GM12878 (cell line): ENCODE measurements at regions not wholly inside any gene's neighbourhood (a gene's known extent, or its start where the extent isn't known, plus 50 kb on each side); places are given as distances from the start of the nearest gene placed in this dataset.

Source experiments
- ATAC-seq: fragments of 200-7000 bp; cut with Tn5 transposase; 3 replicates; pipeline ENCODE4 v1.9.1; 2020; ENCODE audit warnings: mild to moderate bottlenecking, moderate library complexity
- BruUV-seq: library from RNA; stranded (reverse); fragments of 400-500 nt; replicated peaks from 2 replicates; lab custom pipeline; 2021; lab: Mats Ljungman, UMichigan
- CTCF ChIA-PET: fragments of 300-600 bp; sonication (Branson Sonifier 250); formaldehyde crosslinking; extraction: SDS; loops from one replicate; lab custom pipeline; 2021; ENCODE audit warnings: inconsistent platforms; lab: Yijun Ruan, JAX
- POLR2A ChIA-PET: fragments of 350-600 bp; formaldehyde crosslinking; extraction: SDS; loops from one replicate; lab custom pipeline; 2021; ENCODE audit warnings: inconsistent platforms; lab: Charles Lee
- RAD21 ChIA-PET: fragments of 300-600 bp; sonication (Branson Sonifier 250); formaldehyde crosslinking; loops from one replicate; lab custom pipeline; 2023; ENCODE audit warnings: antibody characterized with exemption; ENCODE audit not compliant: unreplicated experiment; lab: Charles Lee
- SMC1A ChIA-PET: fragments of 300-600 bp; sonication (Branson Sonifier 250); formaldehyde crosslinking; loops from one replicate; lab custom pipeline; 2023; ENCODE audit not compliant: unreplicated experiment, uncharacterized antibody; lab: Charles Lee
- DNase-seq: peaks from one replicate; pipeline ENCODE4 v3.0.0-alpha.2; 2011; ENCODE audit warnings: low read depth, low spot score
- FAIRE-seq: peaks from 3 replicates; lab custom pipeline; 2011; peaks lifted over from hg19 to GRCh38; lab: Jason Lieb, UNC
- H2AFZ ChIP-seq: 2 replicates; pipeline ENCODE4 v1.6.0; 2011; ENCODE audit warnings: low read depth, low read length, control low read depth; ENCODE audit not compliant: control insufficient read depth
- H3K27ac ChIP-seq: 2 replicates; pipeline ENCODE4 v1.5.1; 2011; ENCODE audit warnings: control low read depth; ENCODE audit not compliant: control insufficient read depth, insufficient read depth
- H3K27me3 ChIP-seq, 2 experiments: replicated peaks in 1 of 2; 2 replicates each; pipeline versions ENCODE4 v1.6.0 to v1.6.1; 2011; ENCODE audit warnings: low read length in 1 of 2; ENCODE audit not compliant: control insufficient read depth in 2 of 2, insufficient read depth in 2 of 2
- H3K36me3 ChIP-seq, 2 experiments: 2 replicates each; pipeline ENCODE4 v1.5.1; 2011; ENCODE audit warnings: low read length in 1 of 2; ENCODE audit not compliant: control insufficient read depth in 2 of 2, insufficient read depth in 2 of 2
- H3K4me1 ChIP-seq: 2 replicates; pipeline ENCODE4 v1.6.1; 2011; ENCODE audit warnings: mild to moderate bottlenecking, low read length, moderate library complexity, mixed read lengths; ENCODE audit not compliant: control insufficient read depth, insufficient read depth
- H3K4me2 ChIP-seq: 2 replicates; pipeline ENCODE4 v1.6.0; 2011; ENCODE audit warnings: control low read depth; ENCODE audit not compliant: control insufficient read depth, insufficient read depth
- H3K4me3 ChIP-seq: fragments of 200-600 bp; sonication (generic); 2 replicates; pipeline ENCODE4 v1.5.1; 2016
- H3K79me2 ChIP-seq: 2 replicates; pipeline ENCODE4 v1.6.0; 2011; ENCODE audit warnings: low read length; ENCODE audit not compliant: control insufficient read depth, insufficient read depth
- H3K9ac ChIP-seq: 2 replicates; pipeline ENCODE4 v1.8.0; 2011; ENCODE audit warnings: low read length, control low read depth, mixed read lengths; ENCODE audit not compliant: control insufficient read depth, insufficient read depth
- H3K9me3 ChIP-seq: replicated peaks from 3 replicates; pipeline ENCODE4 v1.5.1; 2011; ENCODE audit warnings: mild to moderate bottlenecking, low read length; ENCODE audit not compliant: control insufficient read depth, insufficient read depth
- H4K20me1 ChIP-seq: 2 replicates; pipeline ENCODE4 v1.6.0; 2011; ENCODE audit not compliant: control insufficient read depth, insufficient read depth
- ASH2L ChIP-seq: fragments of 300-600, 200-600 bp; sonication (generic); IDR thresholded peaks from 2 replicates; pipeline ENCODE4 v1.6.1; 2017; ENCODE audit warnings: low read depth, mild to moderate bottlenecking, borderline replicate concordance
- CREM ChIP-seq: IDR thresholded peaks from 2 replicates; pipeline ENCODE4 v1.6.1; 2014; ENCODE audit warnings: antibody characterized with exemption, low read depth
- MEF2B ChIP-seq: fragments of 450-650 bp; IDR thresholded peaks from 2 replicates; pipeline ENCODE4 v1.6.1; 2018; ENCODE audit warnings: mild to moderate bottlenecking, moderate library complexity; ENCODE audit not compliant: partially characterized antibody, poor library complexity, severe bottlenecking
- RCOR1 ChIP-seq: conservative IDR thresholded peaks from 2 replicates; pipeline ENCODE4 v1.6.1; 2012; ENCODE audit warnings: low read depth, low read length, improper control_type of control experiment
- SIN3A ChIP-seq: IDR thresholded peaks from 2 replicates; pipeline ENCODE4 v1.6.1; 2012; ENCODE audit warnings: low read depth, low read length, improper control_type of control experiment
- SIX5 ChIP-seq: IDR thresholded peaks from 2 replicates; pipeline ENCODE4 v1.6.1; 2011; ENCODE audit warnings: mild to moderate bottlenecking, low read depth, low read length, moderate library complexity; ENCODE audit not compliant: severe bottlenecking
- SUZ12 ChIP-seq: fragments of 200-600 bp; sonication (generic); IDR thresholded peaks from one replicate; pipeline ENCODE4 v1.6.1; 2018; ENCODE audit warnings: antibody characterized with exemption, mild to moderate bottlenecking; ENCODE audit not compliant: unreplicated experiment
- ZBTB40 ChIP-seq: fragments of 450-650 bp; IDR thresholded peaks from 2 replicates; pipeline ENCODE4 v1.6.1; 2016; ENCODE audit warnings: mild to moderate bottlenecking, moderate library complexity, borderline replicate concordance
- ZNF217 ChIP-seq: fragments of 450-650 bp; IDR thresholded peaks from 2 replicates; pipeline ENCODE4 v1.6.1; 2017; ENCODE audit warnings: antibody characterized with exemption, mild to moderate bottlenecking
- ZNF384 ChIP-seq: IDR thresholded peaks from 2 replicates; pipeline ENCODE4 v1.6.1; 2012; ENCODE audit warnings: low read depth, mild to moderate bottlenecking, low read length, improper control_type of control experiment, borderline replicate concordance
- WGBS: methylation state at CpG from one replicate; pipeline ENCODE4 v1.1.6; 2016; ENCODE audit warnings: low lambda C conversion rate; ENCODE audit not compliant: insufficient replicate concordance, insufficient coverage; ENCODE audit errors: missing lambda C conversion rate; 5-methylcytosine and 5-hydroxymethylcytosine counted together
- in situ Hi-C: fragments of 300-500 bp; cut with MboI; formaldehyde crosslinking; loops from 9 replicates; pipeline ENCODE4 v1.14.3; 2018; ENCODE audit warnings: mixed read lengths
- intact Hi-C: fragments of 100-400 bp; cut with micrococcal nuclease; formaldehyde crosslinking; loops from one replicate; pipeline ENCODE4 v1.14.2; 2022; ENCODE audit not compliant: unreplicated experiment
- TF ChIP-seq, protein P1 (sequence below): fragments of 450-650 bp; IDR thresholded peaks from 2 replicates; pipeline ENCODE4 v1.6.1; 2016; ENCODE audit warnings: mild to moderate bottlenecking
- TF ChIP-seq, protein P2 (sequence below): IDR thresholded peaks from 2 replicates; pipeline ENCODE4 v1.6.1; 2012; ENCODE audit warnings: low read depth, low read length, improper control_type of control experiment

DNA sequence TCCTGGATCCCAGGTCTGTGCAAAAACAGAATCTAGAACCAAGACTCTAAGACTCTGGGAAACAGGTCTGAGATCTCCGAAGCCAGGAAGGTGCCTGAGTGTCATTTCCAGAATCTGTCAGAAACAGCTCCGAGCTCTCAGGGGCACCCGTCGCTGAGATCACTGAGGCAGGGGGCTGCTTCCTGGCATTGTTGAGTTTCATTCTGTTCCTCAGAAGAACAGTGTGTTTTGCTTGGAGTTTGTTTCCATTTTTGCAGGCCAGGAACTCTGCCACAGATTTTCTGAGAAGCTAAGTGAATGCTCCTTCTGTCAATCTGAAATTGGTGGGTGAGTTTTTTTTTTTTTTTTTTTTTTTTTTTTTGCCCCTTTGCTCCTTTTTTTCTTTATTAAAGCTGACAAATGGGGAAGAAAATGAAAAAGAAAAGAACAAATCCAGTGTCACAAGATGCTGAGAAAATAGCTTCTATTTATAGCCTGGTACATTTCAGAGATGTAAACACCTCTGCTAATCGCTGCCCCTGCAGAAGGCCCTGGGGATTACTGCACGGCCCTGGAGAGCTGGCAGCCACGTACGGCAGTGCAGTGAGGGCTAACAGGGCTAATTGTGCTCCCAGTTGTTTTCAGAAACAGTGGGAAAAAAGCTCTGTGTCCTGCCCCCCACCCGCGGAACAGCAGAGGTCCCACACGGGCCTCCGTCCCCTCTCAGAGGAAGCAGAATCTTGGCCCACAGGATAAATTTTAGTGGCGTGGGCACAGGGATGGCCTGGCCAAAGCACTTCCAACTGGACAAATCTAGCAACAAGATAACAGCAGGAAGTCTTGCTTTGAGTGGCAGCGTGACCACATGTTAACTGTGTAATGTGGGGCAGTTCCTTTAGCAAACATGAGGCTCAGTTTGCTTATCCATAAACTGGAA is 237.6 kb upstream of the IRS2 start:
- no peaks in the 10 kb centered on the region for H3K79me2 ChIP-seq
- ChIA-PET POLR2A (interaction anchor here (0.6 to 0.7 kb wide), 2 partner anchors 146 to 1344 kb away, joined by 5 to 9 read pairs; no protein-coding TSS in a partner anchor), SMC1A (interaction anchor here (0.6 to 1.2 kb wide), 4 partner anchors 12 to 873 kb away, joined by 3 to 5 read pairs (median 3); no protein-coding TSS in a partner anchor), CTCF (interaction anchor here (0.5 kb wide), 1 partner anchor 704 kb away, joined by 3 read pairs; no protein-coding TSS in a partner anchor), RAD21 (interaction anchor here (0.6 to 1.4 kb wide), 4 partner anchors 24 to 121 kb away, joined by 3 to 5 read pairs (median 3); no protein-coding TSS in a partner anchor)
- no peaks in the 10 kb centered on the region for H4K20me1 ChIP-seq
- H3K4me1 ChIP-seq, result no peaks in the 10 kb centered on the region
- WGBS, result 31% methylated on average over 14 of the region's 14 CpGs
- FAIRE-seq (no peak), ATAC-seq (peak; percentile 71), DNase-seq (no peak)
- in situ Hi-C loops, result no loop called here
- no peak overlapping the region for H3K4me3 ChIP-seq
- no peaks in the 10 kb centered on the region for H3K36me3 ChIP-seq
- no TSS peak for BruUV-seq
- no peak overlapping the region for H2AFZ ChIP-seq
- H3K9ac ChIP-seq, result no peak overlapping the region
- no peak overlapping the region for H3K27ac ChIP-seq
- no peaks in the 10 kb centered on the region for H3K27me3 ChIP-seq
- H3K9me3 ChIP-seq, result no peaks in the 10 kb centered on the region; the same call in 2 of the 3 replicates
- H3K4me2 ChIP-seq, result no peak overlapping the region
- intact Hi-C loops, result no loop called here
- TF ChIP-seq SIX5, result no peak
- TF ChIP-seq SUZ12, result no peak
- no peak for TF ChIP-seq ZNF217
- no peak for TF ChIP-seq ASH2L
- no peak for TF ChIP-seq SIN3A
- TF ChIP-seq, protein P1, sequence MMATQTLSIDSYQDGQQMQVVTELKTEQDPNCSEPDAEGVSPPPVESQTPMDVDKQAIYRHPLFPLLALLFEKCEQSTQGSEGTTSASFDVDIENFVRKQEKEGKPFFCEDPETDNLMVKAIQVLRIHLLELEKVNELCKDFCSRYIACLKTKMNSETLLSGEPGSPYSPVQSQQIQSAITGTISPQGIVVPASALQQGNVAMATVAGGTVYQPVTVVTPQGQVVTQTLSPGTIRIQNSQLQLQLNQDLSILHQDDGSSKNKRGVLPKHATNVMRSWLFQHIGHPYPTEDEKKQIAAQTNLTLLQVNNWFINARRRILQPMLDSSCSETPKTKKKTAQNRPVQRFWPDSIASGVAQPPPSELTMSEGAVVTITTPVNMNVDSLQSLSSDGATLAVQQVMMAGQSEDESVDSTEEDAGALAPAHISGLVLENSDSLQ, result peak; percentile 34; the same call in 1 of the 2 replicates
- TF ChIP-seq RCOR1, result no peak
- TF ChIP-seq, protein P2, sequence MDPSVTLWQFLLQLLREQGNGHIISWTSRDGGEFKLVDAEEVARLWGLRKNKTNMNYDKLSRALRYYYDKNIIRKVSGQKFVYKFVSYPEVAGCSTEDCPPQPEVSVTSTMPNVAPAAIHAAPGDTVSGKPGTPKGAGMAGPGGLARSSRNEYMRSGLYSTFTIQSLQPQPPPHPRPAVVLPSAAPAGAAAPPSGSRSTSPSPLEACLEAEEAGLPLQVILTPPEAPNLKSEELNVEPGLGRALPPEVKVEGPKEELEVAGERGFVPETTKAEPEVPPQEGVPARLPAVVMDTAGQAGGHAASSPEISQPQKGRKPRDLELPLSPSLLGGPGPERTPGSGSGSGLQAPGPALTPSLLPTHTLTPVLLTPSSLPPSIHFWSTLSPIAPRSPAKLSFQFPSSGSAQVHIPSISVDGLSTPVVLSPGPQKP, result no peak
- peak; percentile 48; the same call in 1 of the 2 replicates for TF ChIP-seq ZBTB40
- peak; percentile 85 for TF ChIP-seq MEF2B
- peak; percentile 29; the same call in 1 of the 2 replicates for TF ChIP-seq ZNF384
- TF ChIP-seq CREM, result no peak
